GM12874 (cell line): ENCODE measurements at regions not wholly inside any gene's neighbourhood (a gene's known extent, or its start where the extent isn't known, plus 50 kb on each side); places are given as distances from the start of the nearest gene placed in this dataset.

Experiments
- CTCF ChIP-seq: IDR thresholded peaks from 2 replicates; pipeline ENCODE4 v1.5.1; 2011; ENCODE audit warnings: low read depth, mild to moderate bottlenecking, control low read depth, low read length, moderate library complexity; ENCODE audit not compliant: insufficient read depth

GRCh38 chr20:20791664-20792568 is 79.5 kb upstream of the RALGAPA2 start:
- TF ChIP-seq CTCF, result no peak

DNA sequence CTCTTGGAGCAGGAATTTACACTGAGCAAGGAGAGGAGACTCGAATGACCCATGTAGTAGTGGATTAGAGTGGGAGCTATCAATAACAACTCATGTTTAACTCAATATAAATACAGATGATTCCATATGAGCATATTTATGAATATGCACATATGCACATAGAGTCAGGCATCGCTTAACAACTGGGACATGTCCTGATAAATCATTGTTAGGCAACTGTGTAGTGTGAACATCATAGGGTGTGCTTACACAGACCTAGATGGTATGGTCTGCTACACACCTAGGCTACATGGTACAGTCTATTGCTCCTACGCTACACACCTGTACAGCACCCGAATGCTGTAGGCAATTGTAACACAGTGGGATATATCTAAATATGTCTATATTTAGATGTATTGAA is 75.9 kb upstream of the RALGAPA2 start:
- TF ChIP-seq CTCF, result no peak

- no peak for TF ChIP-seq CTCF
These were observed 74.0 kb upstream of the RALGAPA2 start for GRCh38 chr20:20786428-20786827.

GRCh38 chr20:20785226-20785625 is 72.8 kb upstream of the RALGAPA2 start:
- no peak for TF ChIP-seq CTCF

GRCh38 chr20:20783450-20783849 is 71.0 kb upstream of the RALGAPA2 start:
- no peak for TF ChIP-seq CTCF

- no peak for TF ChIP-seq CTCF
These were observed 70.3 kb upstream of the RALGAPA2 start for GRCh38 chr20:20782755-20783154.

- no peak for TF ChIP-seq CTCF
These were observed 69.8 kb upstream of the RALGAPA2 start for GRCh38 chr20:20782231-20782630.
